H9 (cell line): ENCODE measurements at regions not wholly inside any gene's neighbourhood (a gene's known extent, or its start where the extent isn't known, plus 50 kb on each side); places are given as distances from the start of the nearest gene placed in this dataset.

Source experiments
- DNase-seq: peaks from one replicate; pipeline ENCODE4 v3.0.0-alpha.2; 2017
- H2AFZ ChIP-seq: one replicate; pipeline ENCODE4 v1.6.1; 2013; ENCODE audit warnings: mild to moderate bottlenecking, low read length, control low read depth, moderate library complexity
- H2AK5ac ChIP-seq: 2 replicates; pipeline ENCODE4 v1.6.1; 2013; ENCODE audit warnings: low read length, control low read depth, mixed read lengths; ENCODE audit not compliant: insufficient read length
- H2BK120ac ChIP-seq: one replicate; pipeline ENCODE4 v1.6.1; 2013; ENCODE audit warnings: low read depth, mild to moderate bottlenecking, low read length, control low read depth, inconsistent platforms; ENCODE audit not compliant: poor library complexity, severe bottlenecking
- H2BK12ac ChIP-seq: 2 replicates; pipeline ENCODE4 v1.6.1; 2013; ENCODE audit warnings: low read length, control low read depth, mixed read lengths, low read depth; ENCODE audit not compliant: insufficient read length
- H2BK15ac ChIP-seq: 2 replicates; pipeline ENCODE4 v1.6.1; 2013; ENCODE audit warnings: low read depth, low read length, control low read depth
- H2BK20ac ChIP-seq: one replicate; pipeline ENCODE4 v1.6.1; 2013; ENCODE audit warnings: low read depth, mild to moderate bottlenecking, low read length, control low read depth, inconsistent platforms; ENCODE audit not compliant: poor library complexity, severe bottlenecking
- H2BK5ac ChIP-seq: 2 replicates; pipeline ENCODE4 v1.6.1; 2013; ENCODE audit warnings: low read length, control low read depth, mixed read lengths; ENCODE audit not compliant: insufficient read length
- H3K14ac ChIP-seq: 2 replicates; pipeline ENCODE4 v1.6.1; 2013; ENCODE audit warnings: low read length, control low read depth; ENCODE audit not compliant: insufficient read depth
- H3K18ac ChIP-seq: 2 replicates; pipeline ENCODE4 v1.6.1; 2013; ENCODE audit warnings: low read depth, mild to moderate bottlenecking, mixed read lengths, low read length, control low read depth; ENCODE audit not compliant: insufficient read length
- H3K23ac ChIP-seq: 2 replicates; pipeline ENCODE4 v1.6.1; 2013; ENCODE audit warnings: low read length, control low read depth, mixed read lengths, low read depth; ENCODE audit not compliant: insufficient read length
- H3K23me2 ChIP-seq: 2 replicates; pipeline ENCODE4 v1.6.1; 2013; ENCODE audit warnings: low read depth, mild to moderate bottlenecking, mixed read lengths, low read length, control low read depth; ENCODE audit not compliant: insufficient read length, poor library complexity, severe bottlenecking
- H3K27ac ChIP-seq: 2 replicates; pipeline ENCODE4 v1.5.1; 2013; ENCODE audit warnings: low read length, control low read depth, mixed read lengths, low read depth; ENCODE audit not compliant: insufficient read length
- H3K27me3 ChIP-seq: 2 replicates; pipeline ENCODE4 v1.6.1; 2013; ENCODE audit warnings: low read length, control low read depth, inconsistent platforms; ENCODE audit not compliant: insufficient read depth
- H3K4ac ChIP-seq: 2 replicates; pipeline ENCODE4 v1.6.1; 2013; ENCODE audit warnings: low read depth, mild to moderate bottlenecking, control low read depth, inconsistent platforms, low read length, moderate library complexity
- H3K4me1 ChIP-seq: 2 replicates; pipeline ENCODE4 v1.6.1; 2013; ENCODE audit warnings: low read length, control low read depth, inconsistent platforms; ENCODE audit not compliant: insufficient read depth
- H3K4me2 ChIP-seq: 2 replicates; pipeline ENCODE4 v1.6.1; 2013; ENCODE audit warnings: low read length, control low read depth, mixed read lengths; ENCODE audit not compliant: insufficient read length, insufficient read depth
- H3K56ac ChIP-seq: 2 replicates; pipeline ENCODE4 v1.6.1; 2013; ENCODE audit warnings: low read depth, mild to moderate bottlenecking, mixed read lengths, low read length, control low read depth; ENCODE audit not compliant: insufficient read length
- H3K79me1 ChIP-seq: 2 replicates; pipeline ENCODE4 v1.6.1; 2013; ENCODE audit warnings: low read depth, mild to moderate bottlenecking, moderate library complexity, low read length, control low read depth, inconsistent platforms; ENCODE audit not compliant: insufficient read depth, poor library complexity, severe bottlenecking
- H3K79me2 ChIP-seq: 2 replicates; pipeline ENCODE4 v1.6.1; 2013; ENCODE audit warnings: low read length, control low read depth, inconsistent platforms; ENCODE audit not compliant: insufficient read depth
- H3K9ac ChIP-seq: 2 replicates; pipeline ENCODE4 v1.6.1; 2013; ENCODE audit warnings: low read length, control low read depth, mixed read lengths; ENCODE audit not compliant: insufficient read length; ENCODE audit errors: extremely low read depth
- H3K9me3 ChIP-seq: one replicate; pipeline ENCODE4 v1.6.1; 2013; ENCODE audit warnings: low read depth, low read length, inconsistent platforms; ENCODE audit not compliant: control insufficient read depth
- H3T11ph ChIP-seq: one replicate; pipeline ENCODE4 v1.6.1; 2013; ENCODE audit warnings: mild to moderate bottlenecking, low read length, control low read depth, inconsistent platforms
- H4K20me1 ChIP-seq: one replicate; pipeline ENCODE4 v1.6.1; 2013; ENCODE audit not compliant: control insufficient read depth, insufficient read length, insufficient read depth
- H4K5ac ChIP-seq: 2 replicates; pipeline ENCODE4 v1.6.1; 2013; ENCODE audit warnings: low read depth, mild to moderate bottlenecking, mixed read lengths, low read length, control low read depth; ENCODE audit not compliant: insufficient read length
- H4K8ac ChIP-seq: replicated peaks from 2 replicates; pipeline ENCODE4 v1.6.1; 2013; ENCODE audit warnings: low read length, control low read depth, mixed read lengths, low read depth; ENCODE audit not compliant: insufficient read length
- H4K91ac ChIP-seq: 2 replicates; pipeline ENCODE4 v1.6.1; 2013; ENCODE audit warnings: low read depth, mild to moderate bottlenecking, moderate library complexity, mixed read lengths, low read length, control low read depth; ENCODE audit not compliant: insufficient read length
- H3K27ac Mint-ChIP-seq, 3 experiments: 2 replicates in 2 of 3; 3 replicates in 1 of 3; pipeline ENCODE4 v1.8.0; 2020 to 2021; ENCODE audit warnings: mixed read lengths in 3 of 3, mild to moderate bottlenecking in 1 of 3, moderate library complexity in 1 of 3
- H3K27me3 Mint-ChIP-seq: 2 replicates; pipeline ENCODE4 v1.8.0; 2021; ENCODE audit warnings: low read depth, mild to moderate bottlenecking, moderate library complexity, mixed read lengths
- H3K36me3 Mint-ChIP-seq, 3 experiments: 2 replicates in 2 of 3; 3 replicates in 1 of 3; pipeline ENCODE4 v1.8.0; 2020 to 2021; ENCODE audit warnings: low read depth in 3 of 3, mixed read lengths in 3 of 3; ENCODE audit not compliant: insufficient read depth in 1 of 3
- H3K4me1 Mint-ChIP-seq, 2 experiments: 2 replicates each; pipeline ENCODE4 v1.8.0; 2020; ENCODE audit warnings: mixed read lengths in 2 of 2
- H3K4me3 Mint-ChIP-seq, 2 experiments: 2 replicates in 1 of 2; 3 replicates in 1 of 2; pipeline ENCODE4 v1.8.0; 2020 to 2021; ENCODE audit warnings: mild to moderate bottlenecking in 2 of 2, mixed read lengths in 2 of 2, moderate library complexity in 1 of 2
- H3K9me3 Mint-ChIP-seq, 2 experiments: 2 replicates in 1 of 2; 3 replicates in 1 of 2; pipeline ENCODE4 v1.8.0; 2020; ENCODE audit warnings: mild to moderate bottlenecking in 2 of 2, mixed read lengths in 2 of 2, moderate library complexity in 1 of 2
- WGBS: extraction: QIAGEN DNeasy Blood & Tissue Kit; methylation state at CpG from one replicate; pipeline ENCODE4 v1.1.7; 2013; ENCODE audit warnings: missing lambda C conversion rate, low lambda C conversion rate, mixed read lengths; ENCODE audit not compliant: insufficient read length; ENCODE audit errors: extremely low coverage; 5-methylcytosine and 5-hydroxymethylcytosine counted together
- TF ChIP-seq, protein P1 (sequence below): fragments of 200-600 bp; sonication (generic); conservative IDR thresholded peaks from 3 replicates; pipeline ENCODE4 v1.8.0; 2021; ENCODE audit warnings: antibody characterized with exemption, mild to moderate bottlenecking

GRCh38 chr6:156102129-156102528 lies 646.5 kb upstream of the NOX3 start:
- no peak overlapping the region for H4K91ac ChIP-seq
- no peaks in the 10 kb centered on the region for H3K4me1 ChIP-seq
- WGBS, result no CpG with 5 or more reads among the region's 3 CpGs
- no peak overlapping the region for H3K23ac ChIP-seq
- no peaks in the 10 kb centered on the region for H3K27me3 ChIP-seq
- Mint-ChIP-seq H3K27ac (no peak overlapping the region), H3K36me3 (no peaks in the 10 kb centered on the region; a peak in 1 of 7 replicates), H3K4me3 (no peak overlapping the region), H3K4me1 (peaks cover 0 to 2% of the 10 kb centered on the region in 2 experiments; a peak in 1 of 4 replicates), H3K9me3 (no peaks in the 10 kb centered on the region; a peak in 1 of 5 replicates), H3K27me3 (no peaks in the 10 kb centered on the region; the same call in none of the 2 replicates)
- H2AFZ ChIP-seq, result no peak overlapping the region
- H3T11ph ChIP-seq, result no peak overlapping the region
- no peaks in the 10 kb centered on the region for H4K20me1 ChIP-seq
- H2BK20ac ChIP-seq, result no peak overlapping the region
- no peaks in the 10 kb centered on the region for H3K79me1 ChIP-seq
- H2BK5ac ChIP-seq, result no peak overlapping the region
- DNase-seq, result peak; percentile 38
- no peak overlapping the region for H2BK120ac ChIP-seq
- no peak overlapping the region for H3K18ac ChIP-seq
- H2BK15ac ChIP-seq, result no peak overlapping the region
- no peak overlapping the region for H4K5ac ChIP-seq
- H3K9me3 ChIP-seq, result no peaks in the 10 kb centered on the region
- H2BK12ac ChIP-seq, result no peak overlapping the region
- no peaks in the 10 kb centered on the region for H3K23me2 ChIP-seq
- no peak overlapping the region for H3K56ac ChIP-seq
- no peak overlapping the region for H2AK5ac ChIP-seq
- H3K4me2 ChIP-seq, result no peak overlapping the region
- no peak overlapping the region for H4K8ac ChIP-seq
- no peaks in the 10 kb centered on the region for H3K79me2 ChIP-seq
- no peak overlapping the region for H3K27ac ChIP-seq
- no peak overlapping the region for H3K4ac ChIP-seq
- TF ChIP-seq, protein P1, sequence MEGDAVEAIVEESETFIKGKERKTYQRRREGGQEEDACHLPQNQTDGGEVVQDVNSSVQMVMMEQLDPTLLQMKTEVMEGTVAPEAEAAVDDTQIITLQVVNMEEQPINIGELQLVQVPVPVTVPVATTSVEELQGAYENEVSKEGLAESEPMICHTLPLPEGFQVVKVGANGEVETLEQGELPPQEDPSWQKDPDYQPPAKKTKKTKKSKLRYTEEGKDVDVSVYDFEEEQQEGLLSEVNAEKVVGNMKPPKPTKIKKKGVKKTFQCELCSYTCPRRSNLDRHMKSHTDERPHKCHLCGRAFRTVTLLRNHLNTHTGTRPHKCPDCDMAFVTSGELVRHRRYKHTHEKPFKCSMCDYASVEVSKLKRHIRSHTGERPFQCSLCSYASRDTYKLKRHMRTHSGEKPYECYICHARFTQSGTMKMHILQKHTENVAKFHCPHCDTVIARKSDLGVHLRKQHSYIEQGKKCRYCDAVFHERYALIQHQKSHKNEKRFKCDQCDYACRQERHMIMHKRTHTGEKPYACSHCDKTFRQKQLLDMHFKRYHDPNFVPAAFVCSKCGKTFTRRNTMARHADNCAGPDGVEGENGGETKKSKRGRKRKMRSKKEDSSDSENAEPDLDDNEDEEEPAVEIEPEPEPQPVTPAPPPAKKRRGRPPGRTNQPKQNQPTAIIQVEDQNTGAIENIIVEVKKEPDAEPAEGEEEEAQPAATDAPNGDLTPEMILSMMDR, result peak; percentile 60
- no peak overlapping the region for H3K14ac ChIP-seq
- H3K9ac ChIP-seq, result no peak overlapping the region
